ENCODE measurements at regions not wholly inside any gene's neighbourhood (a gene's known extent, or its start where the extent isn't known, plus 50 kb on each side); places are given as distances from the start of the nearest gene placed in this dataset.

- no peak for TF ChIP-seq CTCF (IDR thresholded peaks at IDR 0.05)
- DNase-seq (no peak), FAIRE-seq (no peak), ATAC-seq (no peak)
- Histone ChIP-seq H3K4me1 (no peaks in the 10 kb centered on the region), H3K27me3 (no peaks in the 10 kb centered on the region), H3K4me3 (no peak overlapping the region), H3K27ac (no peak overlapping the region), H3K36me3 (no peaks in the 10 kb centered on the region), H3K9me3 (no peaks in the 10 kb centered on the region)
- WGBS, 2 donors = 60 to 68% methylated on average over 19 of the region's 19 CpGs
- intact Hi-C loops (cut with DNase I) = no loop called here
Measured at GRCh38 chr2:239509373-239510143, 108.7 kb upstream of the HDAC4 start.

- no peaks in the 10 kb centered on the region for H3K9me3 ChIP-seq
- DNase-seq (no peak), ATAC-seq (no peak), FAIRE-seq (no peak)
- no peak overlapping the region for H3K27ac ChIP-seq
- no peak overlapping the region for H3K4me3 ChIP-seq
- no peaks in the 10 kb centered on the region for H3K27me3 ChIP-seq
- intact Hi-C loops (cut with DNase I) = no loop called here
- no peaks in the 10 kb centered on the region for H3K36me3 ChIP-seq
- H3K4me1 ChIP-seq = no peaks in the 10 kb centered on the region
- TF ChIP-seq CTCF (IDR thresholded peaks at IDR 0.05) = no peak
- 72 to 86% methylated on average over 6 of the region's 6 CpGs for WGBS, 2 donors
Measured at GRCh38 chr2:239508261-239508660, 107.4 kb upstream of the HDAC4 start.

DNA sequence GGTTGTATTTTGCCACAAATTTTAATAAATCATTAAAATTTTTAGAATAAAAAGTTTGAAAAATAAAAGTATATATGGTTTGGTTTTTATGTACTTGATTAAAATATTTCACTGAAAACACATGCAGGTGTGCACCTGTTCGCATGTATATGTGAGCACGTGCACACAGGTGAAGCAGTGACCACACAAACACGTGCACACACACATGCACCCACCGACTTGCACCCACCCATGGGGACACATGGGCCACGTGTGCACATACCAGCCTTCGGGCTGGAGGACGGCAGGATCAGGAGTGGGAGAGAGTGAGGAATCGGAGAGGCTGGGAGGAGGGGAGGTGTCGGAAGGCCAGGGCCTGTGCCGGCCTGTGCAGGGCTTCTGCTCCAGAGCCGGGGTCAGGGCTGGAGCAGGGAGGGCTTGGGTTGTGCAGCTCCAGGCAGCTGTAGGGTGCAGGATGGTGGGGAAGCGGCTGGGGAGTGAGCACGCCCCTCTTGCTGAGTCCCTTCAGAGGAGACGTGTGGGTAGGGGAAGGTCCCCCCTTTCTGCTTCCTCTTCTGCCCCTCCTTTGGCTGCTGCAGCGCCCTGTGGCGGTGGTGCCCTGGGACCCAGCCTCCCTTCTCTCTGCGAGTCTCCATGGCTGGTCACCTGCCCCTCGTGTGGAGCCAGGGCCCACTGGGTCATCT, 106.9 kb upstream of the HDAC4 start:
- Histone ChIP-seq H3K4me3 (no peak overlapping the region), H3K4me1 (no peaks in the 10 kb centered on the region), H3K27me3 (no peaks in the 10 kb centered on the region), H3K27ac (no peak overlapping the region), H3K9me3 (no peaks in the 10 kb centered on the region), H3K36me3 (no peaks in the 10 kb centered on the region)
- no peak for TF ChIP-seq CTCF (IDR thresholded peaks at IDR 0.05)
- intact Hi-C loops (cut with DNase I) = no loop called here
- no peak for ATAC-seq
- FAIRE-seq = no peak
- no peak for DNase-seq
- WGBS, 2 donors = 58 to 72% methylated on average over 18 of the region's 18 CpGs

- no peak for ATAC-seq
- H3K4me3 ChIP-seq = no peak overlapping the region
- no peaks in the 10 kb centered on the region for H3K36me3 ChIP-seq
- no peak for DNase-seq
- intact Hi-C loops (cut with DNase I) = no loop called here
- 70 to 82% methylated on average over 19 of the region's 19 CpGs for WGBS, 2 donors
- TF ChIP-seq CTCF (IDR thresholded peaks at IDR 0.05) = no peak
- no peaks in the 10 kb centered on the region for H3K4me1 ChIP-seq
- FAIRE-seq = no peak
- H3K27me3 ChIP-seq = no peaks in the 10 kb centered on the region
- H3K27ac ChIP-seq = no peak overlapping the region
- H3K9me3 ChIP-seq = no peaks in the 10 kb centered on the region
Measured at GRCh38 chr2:239506961-239507360, 106.1 kb upstream of the HDAC4 start.

All from pancreas (tissue), 10 donors.